ENCODE measurements at regions not wholly inside any gene's neighbourhood (a gene's known extent, or its start where the extent isn't known, plus 50 kb on each side); places are given as distances from the start of the nearest gene placed in this dataset.
"Not testable (repeated sequence)": the region's sequence is repeated elsewhere in the genome, so short reads cannot be mapped to it uniquely, and the experiment has no call there.

DNA sequence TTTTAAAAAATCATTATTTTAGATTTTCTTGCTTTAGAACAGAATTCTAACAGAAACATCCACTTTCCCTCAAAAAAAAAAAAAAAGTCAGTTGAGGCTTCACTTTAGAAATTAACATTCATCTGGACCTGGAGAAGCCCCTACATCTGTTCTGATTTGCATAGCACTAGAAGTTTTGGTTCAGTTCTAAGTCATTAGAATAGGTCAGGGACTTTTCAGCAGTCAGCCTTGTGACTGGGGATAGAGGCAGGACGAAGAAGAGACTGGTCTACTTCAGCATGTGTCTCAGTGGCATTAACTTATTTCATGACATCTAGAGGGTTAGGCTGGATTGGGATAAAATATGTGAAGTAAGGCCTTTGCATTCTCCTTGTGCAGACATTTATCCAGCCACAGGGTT, 215.8 kb upstream of the DAB2 start:
- no peak for DNase-seq

- DNase-seq: no peak
These were observed 214.9 kb upstream of the DAB2 start for GRCh38 chr5:39639618-39640089.

- no peak for DNase-seq
These were observed 214.0 kb upstream of the DAB2 start for GRCh38 chr5:39638813-39639212.

- DNase-seq: no peak
These were observed 208.3 kb upstream of the DAB2 start for GRCh38 chr5:39633057-39633456.

- DNase-seq: no peak
These were observed 207.2 kb upstream of the DAB2 start for GRCh38 chr5:39631958-39632357.

GRCh38 chr5:39629946-39630345, 205.2 kb upstream of the DAB2 start:
- no peak for DNase-seq

DNA sequence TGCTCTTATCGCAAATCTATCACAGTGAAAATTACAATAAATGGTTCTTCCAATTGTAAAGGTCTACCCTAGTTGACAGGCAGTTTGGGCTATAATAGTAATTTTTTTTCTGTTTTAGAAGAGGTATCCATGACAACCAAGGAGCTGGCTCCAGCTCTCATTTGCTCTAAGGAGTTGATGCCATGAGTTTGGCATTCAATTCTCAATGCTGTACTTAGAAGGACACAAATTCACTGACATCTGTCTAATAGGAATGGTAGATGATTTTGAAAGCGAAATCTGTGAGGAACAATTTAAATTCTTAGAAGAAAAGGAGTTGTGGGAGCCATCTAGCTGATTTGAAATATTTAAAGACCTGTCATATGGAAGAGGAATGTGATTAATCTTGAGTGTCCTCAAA, 203.6 kb upstream of the DAB2 start:
- no peak for DNase-seq

GRCh38 chr5:39624890-39625289, 200.1 kb upstream of the DAB2 start:
- DNase-seq: no peak

DNA sequence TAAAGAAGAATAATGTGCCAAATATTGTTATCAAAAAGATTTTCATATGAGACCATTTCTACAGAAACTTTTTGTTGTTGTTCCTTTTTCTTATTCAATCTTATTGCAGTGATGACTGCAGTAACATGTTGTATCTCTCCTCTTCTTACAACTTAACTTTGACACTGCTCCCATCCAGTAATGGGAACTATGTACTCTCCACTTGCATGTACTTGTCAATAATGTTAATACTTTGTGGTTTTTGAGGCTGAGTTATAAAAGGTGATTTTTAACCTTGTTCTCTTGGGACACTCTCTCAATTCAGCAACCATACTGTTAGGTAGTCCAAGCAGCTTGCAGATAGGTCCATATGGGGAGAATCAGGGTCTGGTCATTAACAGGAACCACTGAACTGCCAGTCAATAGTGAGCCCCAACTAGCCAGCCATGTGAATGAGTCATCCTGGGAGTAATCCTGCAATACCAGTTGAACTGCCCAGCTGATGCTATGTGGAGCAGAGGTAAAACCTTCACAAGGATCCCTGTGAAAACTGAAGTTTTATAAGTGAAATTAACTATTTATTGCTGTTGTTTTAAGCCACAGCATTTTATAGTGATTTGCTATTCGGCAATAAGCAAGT, 199.6 kb upstream of the DAB2 start:
- peak in 3 of 4 experiments; percentile 10 to 17 (median 11) for DNase-seq

DNA sequence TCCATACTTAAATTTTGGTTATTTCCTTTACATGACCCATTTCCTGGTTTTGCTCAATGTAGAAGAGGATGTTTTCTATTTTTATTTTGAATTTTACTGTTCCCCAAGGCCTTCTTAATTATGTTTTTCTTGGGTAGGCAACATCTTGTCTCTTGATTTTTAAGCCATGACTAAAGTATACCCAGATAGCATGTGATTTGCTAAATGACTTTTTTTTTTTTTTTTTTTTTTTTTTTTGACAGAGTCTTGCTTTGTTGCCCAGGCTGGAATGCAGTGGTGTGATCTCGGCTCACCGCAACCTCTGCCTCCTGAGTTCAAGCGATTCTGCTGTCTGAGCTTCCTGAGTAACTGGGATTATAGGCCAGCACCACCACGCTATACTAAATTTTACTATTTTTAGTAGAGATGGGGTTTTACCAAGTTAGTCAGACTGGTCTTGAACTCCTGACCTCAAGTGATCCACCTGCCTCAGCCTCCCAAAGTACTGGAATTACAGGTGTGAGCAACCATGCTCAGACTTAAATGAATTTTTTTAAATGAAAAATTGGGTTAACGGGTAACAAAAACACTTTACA, 198.6 kb upstream of the DAB2 start:
- DNase-seq: no peak

DNA sequence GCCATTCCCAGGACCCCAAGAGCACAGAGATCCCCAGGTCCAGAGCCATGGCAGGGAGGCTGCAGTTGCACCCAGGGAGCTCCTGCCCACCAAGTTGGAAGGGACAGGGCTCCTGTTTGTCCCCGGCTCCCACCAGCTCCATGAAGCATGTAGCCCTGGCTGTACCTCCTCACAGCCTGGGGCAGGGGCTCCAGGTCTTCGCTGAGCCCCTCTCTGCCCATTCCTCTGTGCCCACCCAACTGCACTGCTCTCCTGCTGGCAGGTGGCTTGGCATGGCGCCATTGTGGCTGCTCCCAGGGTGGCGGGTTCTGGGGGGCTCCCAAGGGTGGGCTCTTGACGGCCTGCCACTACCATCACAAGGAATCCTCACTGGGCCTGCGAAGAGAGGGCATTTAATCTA, 197.5 kb upstream of the DAB2 start:
- DNase-seq: no peak

DNA sequence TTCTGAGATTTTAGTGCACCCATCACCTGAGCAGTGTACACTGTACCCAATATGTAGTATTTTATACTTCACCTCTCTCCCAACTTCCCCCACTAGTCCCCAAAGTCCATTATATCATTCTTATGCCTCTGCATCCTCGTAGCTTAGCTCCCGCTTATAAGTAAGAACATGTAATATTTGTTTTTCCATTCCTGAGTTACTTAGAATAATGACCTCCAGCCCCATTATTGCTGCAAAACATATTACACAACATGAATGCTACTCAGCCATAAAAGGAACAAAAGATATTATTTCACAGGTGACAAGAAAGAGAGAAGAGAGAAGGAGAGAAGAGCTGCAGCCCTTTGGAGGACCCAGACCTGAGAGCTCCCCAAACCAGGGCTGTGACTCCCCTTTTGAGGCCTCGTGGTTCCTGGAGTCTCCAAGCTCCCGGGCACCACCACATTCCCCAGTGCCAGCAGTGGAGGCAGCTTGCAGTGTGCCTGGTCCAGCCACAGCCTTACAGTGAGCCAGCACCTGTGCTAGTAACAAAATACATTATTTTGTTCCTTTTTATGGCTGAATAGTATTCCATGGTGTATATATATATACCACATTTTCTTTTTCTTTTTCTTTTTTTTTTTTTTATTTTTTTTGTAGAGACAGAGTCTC, 194.5 kb upstream of the DAB2 start:
- DNase-seq: no peak

GRCh38 chr5:39618391-39618790, 193.6 kb upstream of the DAB2 start:
- DNase-seq: no peak

DNA sequence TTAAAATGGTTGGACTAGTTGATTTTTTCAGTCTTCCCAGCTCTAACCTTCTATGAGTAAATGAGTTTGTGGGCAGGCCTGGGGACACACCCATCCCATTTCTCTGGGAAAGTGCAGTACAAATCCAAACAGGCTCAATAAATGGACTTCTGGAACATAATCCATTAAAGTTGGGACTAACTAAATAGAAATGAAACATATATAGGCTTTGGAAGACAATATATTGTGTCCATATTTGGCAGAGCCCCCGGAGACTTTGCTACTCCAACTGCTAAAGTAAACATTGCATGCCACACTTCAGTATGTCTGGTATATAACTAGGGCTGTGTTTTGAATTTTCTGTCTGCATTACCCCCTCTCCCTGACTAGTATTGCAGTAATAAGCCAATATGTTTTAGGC, 191.4 kb upstream of the DAB2 start:
- no peak for DNase-seq

DNA sequence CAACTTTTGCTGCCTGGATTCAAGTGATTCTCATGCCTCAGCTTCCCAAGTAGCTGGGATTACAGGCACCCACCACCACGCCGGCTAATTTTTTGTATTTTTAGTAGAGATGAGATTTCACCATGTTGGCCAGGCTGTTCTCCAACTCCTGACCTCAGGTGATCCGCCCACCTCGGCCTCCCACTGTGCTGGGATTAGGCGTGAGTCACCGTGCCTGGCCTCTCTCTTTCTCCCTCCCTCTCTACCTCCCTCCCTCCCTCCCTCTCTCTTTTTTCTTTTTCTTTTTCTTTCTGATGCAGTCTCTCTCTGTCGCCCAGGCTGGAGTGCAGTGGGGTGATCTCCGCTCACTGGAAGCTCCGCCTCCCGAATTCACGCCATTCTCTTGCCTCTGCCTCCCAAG, 186.3 kb upstream of the DAB2 start:
- not testable (repeated sequence) for DNase-seq

GRCh38 chr5:39608024-39608423, 183.2 kb upstream of the DAB2 start:
- DNase-seq: peak in 1 of 4 experiments; percentile 7

- no peak for DNase-seq
These were observed 181.8 kb upstream of the DAB2 start for GRCh38 chr5:39606591-39606990.

DNA sequence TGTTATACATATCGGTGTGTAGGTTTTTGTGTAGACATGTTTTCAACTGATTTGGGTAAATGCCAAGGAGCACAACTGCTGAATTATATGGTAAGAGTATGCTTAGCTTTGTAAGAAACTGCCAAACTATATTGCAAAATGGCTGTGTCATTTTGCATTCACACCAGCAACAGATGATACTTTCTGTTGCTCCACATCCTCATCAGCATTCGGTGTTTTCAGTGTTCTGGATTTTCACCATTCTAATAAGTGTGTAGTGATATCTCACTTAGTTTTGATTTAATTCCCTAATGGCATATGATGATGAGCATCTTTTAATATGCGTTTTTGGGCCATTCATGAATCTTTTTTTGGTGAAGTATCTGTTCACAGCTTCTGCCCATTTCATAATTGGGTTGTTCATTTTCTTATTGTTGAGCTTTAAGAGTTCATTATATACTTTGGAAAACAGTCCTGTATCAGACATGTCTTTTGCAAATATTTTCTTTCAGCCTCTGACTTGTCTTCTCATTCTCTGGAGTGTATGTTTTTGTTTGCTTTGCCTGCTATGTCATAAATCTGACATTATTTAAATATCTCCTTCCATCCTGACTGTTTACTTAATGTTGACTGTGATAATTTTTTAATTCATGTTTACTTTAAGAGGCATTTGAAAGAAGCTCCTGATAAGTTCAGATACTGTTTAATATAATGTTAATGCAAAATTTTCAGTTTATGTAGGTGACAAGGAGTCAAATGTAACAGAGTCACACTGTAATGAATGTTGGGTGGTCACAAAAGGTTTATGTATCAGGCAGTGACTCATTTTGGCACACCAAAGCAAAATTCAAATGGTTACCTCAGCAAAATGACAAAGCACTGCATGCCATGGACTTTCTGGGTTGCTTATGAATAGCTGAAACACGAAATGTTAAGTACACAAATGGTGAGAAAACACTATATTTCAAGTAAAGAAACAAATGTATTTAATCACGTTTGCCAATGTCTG, 181.1 kb upstream of the DAB2 start:
- no peak for DNase-seq

GRCh38 chr5:39605145-39605544, 180.4 kb upstream of the DAB2 start:
- DNase-seq: no peak

DNA sequence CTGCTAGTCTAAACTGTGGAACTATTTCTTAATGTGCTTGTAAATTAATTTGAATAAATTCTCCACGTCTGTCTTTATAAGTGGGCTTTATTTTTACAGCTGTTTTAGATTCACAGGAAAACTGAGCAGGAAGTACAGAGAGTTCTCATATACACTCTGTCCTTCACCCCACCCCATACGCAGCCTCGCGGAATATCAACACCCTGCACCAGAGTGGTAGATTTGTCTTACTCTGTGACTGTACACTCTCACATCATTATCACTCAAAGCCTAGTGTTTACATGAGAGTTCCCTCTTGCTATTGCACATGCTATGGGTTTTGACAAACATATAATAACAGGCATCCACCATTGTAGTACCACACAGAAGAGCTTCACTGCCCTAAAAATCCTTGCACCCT, 179.7 kb upstream of the DAB2 start:
- DNase-seq: no peak

GRCh38 chr5:39599721-39600431, 175.1 kb upstream of the DAB2 start:
- DNase-seq: peak in 3 of 4 experiments; percentile 12 to 45 (median 29)

DNA sequence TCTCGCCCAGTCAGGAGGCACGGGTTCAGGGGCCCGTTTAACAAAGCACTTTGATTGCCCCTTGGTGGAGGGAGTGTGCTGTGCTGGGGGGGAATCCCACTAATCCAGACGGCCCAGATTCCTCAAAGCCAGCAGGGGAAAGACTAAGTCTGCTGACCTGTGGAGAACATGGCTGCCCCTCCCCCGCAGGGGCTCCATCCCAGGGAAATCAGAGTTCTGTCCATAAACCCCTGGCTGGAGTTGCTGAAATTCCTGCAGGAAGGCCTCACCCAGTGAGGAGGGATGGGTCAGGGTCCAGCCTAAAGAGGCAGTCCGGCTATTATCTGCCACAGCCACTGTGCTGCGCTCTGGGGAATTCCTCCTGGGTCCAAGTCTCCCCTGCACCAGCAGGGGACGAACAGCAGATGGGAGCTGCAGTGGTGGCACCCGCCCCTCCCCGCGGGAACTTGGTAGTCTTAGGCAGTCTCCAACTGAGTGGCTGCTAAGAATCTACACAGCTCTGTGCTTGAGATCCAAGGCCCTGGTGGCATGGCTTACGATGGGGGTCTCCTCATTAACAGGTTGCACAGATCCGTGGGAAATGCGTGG, 174.0 kb upstream of the DAB2 start:
- DNase-seq: no peak

All from suppressor macrophage (primary cell).